ENCODE measurements at regions not wholly inside any gene's neighbourhood (a gene's known extent, or its start where the extent isn't known, plus 50 kb on each side); places are given as distances from the start of the nearest gene placed in this dataset.

DNA sequence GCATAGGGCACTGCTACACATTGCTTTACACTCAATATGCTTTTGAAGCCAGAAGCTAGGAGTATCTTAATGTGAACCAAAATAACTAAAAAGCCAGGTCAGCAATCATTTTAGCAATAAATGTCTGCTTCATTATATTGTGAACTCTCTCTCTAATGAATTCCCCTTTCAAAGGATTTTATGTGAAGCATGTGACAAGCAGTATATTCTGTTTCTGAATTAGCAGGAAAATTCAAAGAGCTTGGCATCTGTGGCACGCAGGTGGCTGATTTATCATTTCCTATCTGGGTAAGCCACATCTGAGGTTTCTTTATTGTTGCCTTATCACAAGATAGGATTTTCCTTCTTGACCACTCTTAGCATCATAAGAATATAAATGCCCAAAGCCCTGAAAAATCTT, 56.8 kb upstream of the KLF12 start:
- TF ChIP-seq, protein P1, sequence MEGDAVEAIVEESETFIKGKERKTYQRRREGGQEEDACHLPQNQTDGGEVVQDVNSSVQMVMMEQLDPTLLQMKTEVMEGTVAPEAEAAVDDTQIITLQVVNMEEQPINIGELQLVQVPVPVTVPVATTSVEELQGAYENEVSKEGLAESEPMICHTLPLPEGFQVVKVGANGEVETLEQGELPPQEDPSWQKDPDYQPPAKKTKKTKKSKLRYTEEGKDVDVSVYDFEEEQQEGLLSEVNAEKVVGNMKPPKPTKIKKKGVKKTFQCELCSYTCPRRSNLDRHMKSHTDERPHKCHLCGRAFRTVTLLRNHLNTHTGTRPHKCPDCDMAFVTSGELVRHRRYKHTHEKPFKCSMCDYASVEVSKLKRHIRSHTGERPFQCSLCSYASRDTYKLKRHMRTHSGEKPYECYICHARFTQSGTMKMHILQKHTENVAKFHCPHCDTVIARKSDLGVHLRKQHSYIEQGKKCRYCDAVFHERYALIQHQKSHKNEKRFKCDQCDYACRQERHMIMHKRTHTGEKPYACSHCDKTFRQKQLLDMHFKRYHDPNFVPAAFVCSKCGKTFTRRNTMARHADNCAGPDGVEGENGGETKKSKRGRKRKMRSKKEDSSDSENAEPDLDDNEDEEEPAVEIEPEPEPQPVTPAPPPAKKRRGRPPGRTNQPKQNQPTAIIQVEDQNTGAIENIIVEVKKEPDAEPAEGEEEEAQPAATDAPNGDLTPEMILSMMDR (conservative IDR thresholded peaks at IDR 0.05; ENCODE audit: low read depth in 2 of 2) = no peak
- TF ChIP-seq POLR2AphosphoS5 (IDR thresholded peaks at IDR 0.05; ENCODE audit: low read depth) (no peak), EZH2 (IDR thresholded peaks at IDR 0.05; ENCODE audit: low read depth, unreplicated experiment) (no peak), EZH2phosphoT487 (IDR thresholded peaks at IDR 0.05; ENCODE audit: unreplicated experiment) (no peak), JUNB (IDR thresholded peaks at IDR 0.05; ENCODE audit: unreplicated experiment) (no peak)
- TF ChIP-seq, protein P2, sequence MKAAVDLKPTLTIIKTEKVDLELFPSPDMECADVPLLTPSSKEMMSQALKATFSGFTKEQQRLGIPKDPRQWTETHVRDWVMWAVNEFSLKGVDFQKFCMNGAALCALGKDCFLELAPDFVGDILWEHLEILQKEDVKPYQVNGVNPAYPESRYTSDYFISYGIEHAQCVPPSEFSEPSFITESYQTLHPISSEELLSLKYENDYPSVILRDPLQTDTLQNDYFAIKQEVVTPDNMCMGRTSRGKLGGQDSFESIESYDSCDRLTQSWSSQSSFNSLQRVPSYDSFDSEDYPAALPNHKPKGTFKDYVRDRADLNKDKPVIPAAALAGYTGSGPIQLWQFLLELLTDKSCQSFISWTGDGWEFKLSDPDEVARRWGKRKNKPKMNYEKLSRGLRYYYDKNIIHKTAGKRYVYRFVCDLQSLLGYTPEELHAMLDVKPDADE (IDR thresholded peaks at IDR 0.05) = no peak
- TF ChIP-seq, protein P3, sequence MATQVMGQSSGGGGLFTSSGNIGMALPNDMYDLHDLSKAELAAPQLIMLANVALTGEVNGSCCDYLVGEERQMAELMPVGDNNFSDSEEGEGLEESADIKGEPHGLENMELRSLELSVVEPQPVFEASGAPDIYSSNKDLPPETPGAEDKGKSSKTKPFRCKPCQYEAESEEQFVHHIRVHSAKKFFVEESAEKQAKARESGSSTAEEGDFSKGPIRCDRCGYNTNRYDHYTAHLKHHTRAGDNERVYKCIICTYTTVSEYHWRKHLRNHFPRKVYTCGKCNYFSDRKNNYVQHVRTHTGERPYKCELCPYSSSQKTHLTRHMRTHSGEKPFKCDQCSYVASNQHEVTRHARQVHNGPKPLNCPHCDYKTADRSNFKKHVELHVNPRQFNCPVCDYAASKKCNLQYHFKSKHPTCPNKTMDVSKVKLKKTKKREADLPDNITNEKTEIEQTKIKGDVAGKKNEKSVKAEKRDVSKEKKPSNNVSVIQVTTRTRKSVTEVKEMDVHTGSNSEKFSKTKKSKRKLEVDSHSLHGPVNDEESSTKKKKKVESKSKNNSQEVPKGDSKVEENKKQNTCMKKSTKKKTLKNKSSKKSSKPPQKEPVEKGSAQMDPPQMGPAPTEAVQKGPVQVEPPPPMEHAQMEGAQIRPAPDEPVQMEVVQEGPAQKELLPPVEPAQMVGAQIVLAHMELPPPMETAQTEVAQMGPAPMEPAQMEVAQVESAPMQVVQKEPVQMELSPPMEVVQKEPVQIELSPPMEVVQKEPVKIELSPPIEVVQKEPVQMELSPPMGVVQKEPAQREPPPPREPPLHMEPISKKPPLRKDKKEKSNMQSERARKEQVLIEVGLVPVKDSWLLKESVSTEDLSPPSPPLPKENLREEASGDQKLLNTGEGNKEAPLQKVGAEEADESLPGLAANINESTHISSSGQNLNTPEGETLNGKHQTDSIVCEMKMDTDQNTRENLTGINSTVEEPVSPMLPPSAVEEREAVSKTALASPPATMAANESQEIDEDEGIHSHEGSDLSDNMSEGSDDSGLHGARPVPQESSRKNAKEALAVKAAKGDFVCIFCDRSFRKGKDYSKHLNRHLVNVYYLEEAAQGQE (IDR thresholded peaks at IDR 0.05; ENCODE audit: unreplicated experiment) = no peak
